ENCODE measurements at regions not wholly inside any gene's neighbourhood (a gene's known extent, or its start where the extent isn't known, plus 50 kb on each side); places are given as distances from the start of the nearest gene placed in this dataset.

DNA sequence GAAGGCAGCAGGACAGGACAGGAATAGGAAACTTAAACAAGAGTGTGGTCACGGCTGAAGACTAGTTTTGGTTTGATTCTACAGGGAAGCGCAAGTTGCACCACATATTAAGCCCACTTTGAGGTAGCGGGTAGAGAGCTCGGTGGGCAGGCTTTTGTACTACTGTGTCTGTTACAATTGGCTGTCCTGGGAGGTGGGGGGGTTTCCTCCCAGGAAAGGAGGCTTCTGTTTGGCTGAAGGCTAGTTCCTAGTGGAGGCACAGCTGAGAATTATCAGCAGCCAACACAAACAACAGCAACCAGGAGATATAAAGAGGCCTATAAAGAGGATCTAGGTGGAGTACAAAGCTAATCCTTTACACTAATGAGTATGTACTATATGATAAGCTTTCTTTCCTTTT, 62.7 kb downstream of the ZNF648 start:
- TF ChIP-seq CTCF (IDR thresholded peaks at IDR 0.05; ENCODE audit: low read length) (no peak), EZH2 (optimal IDR thresholded peaks at IDR 0.05; ENCODE audit: low read depth, low read length) (no peak)

Measured in MM.1S (cell line).